ENCODE measurements at regions not wholly inside any gene's neighbourhood (a gene's known extent, or its start where the extent isn't known, plus 50 kb on each side); places are given as distances from the start of the nearest gene placed in this dataset.

DNA sequence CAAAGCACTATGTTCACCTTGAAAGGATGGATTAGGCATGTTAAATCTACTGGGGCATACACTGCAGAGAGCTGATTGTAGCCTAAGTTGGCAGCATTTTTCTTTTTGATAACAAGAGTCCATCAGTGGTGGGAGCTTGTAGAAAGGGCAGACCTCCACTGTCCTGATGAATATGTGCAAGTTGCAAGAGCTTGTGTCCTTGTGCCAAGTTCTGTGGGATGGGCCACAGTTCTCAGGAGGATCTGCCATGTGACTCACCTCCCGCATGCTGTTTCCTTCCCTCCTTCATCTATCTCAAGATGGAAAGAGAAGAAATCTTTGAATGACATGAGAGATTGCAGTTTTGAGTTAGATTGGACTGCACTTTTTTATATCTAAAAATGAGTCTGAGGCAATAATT lies 58.3 kb upstream of the GGTLC1 start:
- Histone ChIP-seq H3K9me3 (no peaks in the 10 kb centered on the region), H3K4me1 (no peaks in the 10 kb centered on the region), H3K4me3 (no peak overlapping the region), H3K27me3 (ENCODE audit: low read depth) (no peaks in the 10 kb centered on the region), H3K27ac (no peak overlapping the region), H3K36me3 (no peaks in the 10 kb centered on the region)
- TF ChIP-seq, protein P1, sequence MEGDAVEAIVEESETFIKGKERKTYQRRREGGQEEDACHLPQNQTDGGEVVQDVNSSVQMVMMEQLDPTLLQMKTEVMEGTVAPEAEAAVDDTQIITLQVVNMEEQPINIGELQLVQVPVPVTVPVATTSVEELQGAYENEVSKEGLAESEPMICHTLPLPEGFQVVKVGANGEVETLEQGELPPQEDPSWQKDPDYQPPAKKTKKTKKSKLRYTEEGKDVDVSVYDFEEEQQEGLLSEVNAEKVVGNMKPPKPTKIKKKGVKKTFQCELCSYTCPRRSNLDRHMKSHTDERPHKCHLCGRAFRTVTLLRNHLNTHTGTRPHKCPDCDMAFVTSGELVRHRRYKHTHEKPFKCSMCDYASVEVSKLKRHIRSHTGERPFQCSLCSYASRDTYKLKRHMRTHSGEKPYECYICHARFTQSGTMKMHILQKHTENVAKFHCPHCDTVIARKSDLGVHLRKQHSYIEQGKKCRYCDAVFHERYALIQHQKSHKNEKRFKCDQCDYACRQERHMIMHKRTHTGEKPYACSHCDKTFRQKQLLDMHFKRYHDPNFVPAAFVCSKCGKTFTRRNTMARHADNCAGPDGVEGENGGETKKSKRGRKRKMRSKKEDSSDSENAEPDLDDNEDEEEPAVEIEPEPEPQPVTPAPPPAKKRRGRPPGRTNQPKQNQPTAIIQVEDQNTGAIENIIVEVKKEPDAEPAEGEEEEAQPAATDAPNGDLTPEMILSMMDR (IDR thresholded peaks at IDR 0.05): no peak
- intact Hi-C loops (cut with DNase I): no loop called here
- DNase-seq (no peak), ATAC-seq (no peak)

DNA sequence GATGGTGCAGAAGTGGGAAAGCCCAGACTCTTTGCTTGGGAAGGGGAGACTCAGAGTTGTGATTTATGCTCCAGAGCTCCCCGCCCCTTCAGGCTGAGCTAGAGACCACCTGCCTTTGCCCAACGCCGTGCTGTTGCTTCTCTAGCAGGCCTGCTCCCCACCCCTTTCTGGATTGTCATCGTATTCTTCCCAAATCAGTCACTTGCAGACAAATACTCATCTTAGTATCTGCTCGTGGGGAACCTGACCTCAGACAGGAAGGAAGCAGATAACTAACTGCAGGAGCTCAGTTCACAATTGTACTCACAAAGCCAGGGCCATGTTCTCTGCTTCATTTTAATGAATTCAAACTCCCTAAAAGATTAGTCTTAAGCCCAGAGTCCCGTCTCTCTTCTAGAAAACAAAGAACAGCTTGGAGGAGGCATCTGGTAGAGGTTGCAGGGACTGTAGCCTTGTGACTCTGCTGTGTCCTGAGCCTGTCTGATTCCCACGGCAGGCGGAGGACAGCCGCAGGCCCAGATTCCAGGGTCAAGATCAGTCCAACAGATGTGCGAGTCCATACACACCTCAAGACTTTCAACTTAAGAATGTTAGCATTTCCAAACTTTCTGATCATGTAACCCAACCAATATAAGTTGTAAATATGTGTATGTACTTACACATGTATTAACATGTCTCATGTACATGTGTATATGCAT lies 57.2 kb upstream of the GGTLC1 start:
- TF ChIP-seq, protein P1 (IDR thresholded peaks at IDR 0.05): no peak
- no peaks in the 10 kb centered on the region for H3K4me1 ChIP-seq
- intact Hi-C loops (cut with DNase I): no loop called here
- no peak for ATAC-seq
- H3K36me3 ChIP-seq: no peaks in the 10 kb centered on the region
- no peak overlapping the region for H3K4me3 ChIP-seq
- no peak for DNase-seq
- no peak overlapping the region for H3K27ac ChIP-seq
- no peaks in the 10 kb centered on the region for H3K27me3 ChIP-seq (ENCODE audit: low read depth)
- no peaks in the 10 kb centered on the region for H3K9me3 ChIP-seq

DNA sequence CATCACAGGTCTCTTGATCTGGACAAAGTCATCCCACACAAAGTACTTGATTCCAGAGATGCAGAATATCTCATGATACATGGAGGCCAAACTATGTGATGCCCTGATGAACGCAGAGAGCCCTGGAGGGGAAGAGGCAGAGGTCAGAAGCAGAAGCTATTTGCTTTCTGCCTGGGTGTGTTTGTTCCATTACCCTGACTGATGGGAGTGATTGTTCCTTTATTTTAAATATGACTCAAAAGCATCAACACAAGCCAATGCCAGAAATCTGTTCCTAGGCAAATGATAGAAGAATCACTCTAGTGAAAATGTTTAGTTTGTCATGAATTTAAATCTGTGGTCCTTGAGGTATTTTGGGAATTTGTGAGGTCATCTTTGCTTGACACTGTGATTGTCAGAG lies 54.7 kb upstream of the GGTLC1 start:
- no peak overlapping the region for H3K4me3 ChIP-seq
- H3K27ac ChIP-seq: no peak overlapping the region
- intact Hi-C loops (cut with DNase I): no loop called here
- DNase-seq (no peak), ATAC-seq (no peak)
- H3K36me3 ChIP-seq: no peaks in the 10 kb centered on the region
- no peaks in the 10 kb centered on the region for H3K27me3 ChIP-seq (ENCODE audit: low read depth)
- TF ChIP-seq, protein P1 (IDR thresholded peaks at IDR 0.05): no peak
- no peaks in the 10 kb centered on the region for H3K4me1 ChIP-seq
- H3K9me3 ChIP-seq: no peaks in the 10 kb centered on the region

DNA sequence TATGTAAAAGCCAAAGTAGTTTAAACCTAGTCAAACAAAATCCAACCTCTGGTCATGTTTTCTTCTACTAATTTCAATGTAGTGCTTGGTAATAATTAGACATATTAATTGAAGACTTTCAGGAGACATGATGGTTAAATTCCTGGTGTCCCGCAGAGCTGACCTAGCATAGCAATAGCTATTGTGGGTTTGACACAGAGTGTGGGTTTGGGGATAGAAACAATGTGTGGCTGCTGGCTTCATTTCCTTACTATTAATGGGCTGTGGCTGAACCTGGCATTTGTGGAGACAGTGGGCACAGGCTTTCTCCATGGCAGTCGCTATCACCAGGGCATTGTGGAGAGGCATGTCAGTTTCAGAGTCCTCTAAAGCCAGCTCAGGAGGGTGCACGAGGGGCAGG lies 54.1 kb upstream of the GGTLC1 start:
- DNase-seq (no peak), ATAC-seq (no peak)
- intact Hi-C loops (cut with DNase I): no loop called here
- Histone ChIP-seq H3K36me3 (no peaks in the 10 kb centered on the region), H3K27ac (no peak overlapping the region), H3K9me3 (no peaks in the 10 kb centered on the region), H3K27me3 (ENCODE audit: low read depth) (no peaks in the 10 kb centered on the region), H3K4me3 (no peak overlapping the region), H3K4me1 (no peaks in the 10 kb centered on the region)
- TF ChIP-seq, protein P1 (IDR thresholded peaks at IDR 0.05): no peak

DNA sequence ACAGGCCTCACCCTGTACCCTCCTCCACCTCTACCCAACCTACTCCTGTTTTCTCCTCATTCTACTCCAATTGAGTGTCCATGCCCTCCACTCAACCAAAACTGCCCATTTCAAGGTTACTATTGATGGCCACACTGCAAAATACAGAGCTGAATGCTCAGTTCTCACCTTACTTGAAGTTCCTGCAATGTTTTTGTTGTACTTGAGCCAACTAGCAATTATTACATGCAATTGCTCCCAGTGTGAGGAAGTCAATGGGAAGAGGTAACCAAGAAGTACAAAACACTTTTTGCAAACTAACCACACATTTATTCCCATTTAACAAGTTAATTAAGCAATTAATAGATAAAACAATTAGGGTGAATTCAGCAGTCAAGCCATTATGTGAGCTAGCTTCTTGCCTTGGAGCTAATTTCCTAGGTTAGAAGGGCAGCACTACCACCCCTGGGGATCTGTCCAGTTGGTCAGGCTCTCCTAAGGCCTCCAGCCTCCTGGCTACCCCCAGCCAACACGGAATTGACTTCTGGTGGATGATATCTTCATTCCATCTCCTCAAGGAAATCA lies 52.4 kb upstream of the GGTLC1 start:
- intact Hi-C loops (cut with DNase I): no loop called here
- TF ChIP-seq, protein P1 (IDR thresholded peaks at IDR 0.05): no peak
- Histone ChIP-seq H3K27me3 (ENCODE audit: low read depth) (no peaks in the 10 kb centered on the region), H3K4me1 (no peaks in the 10 kb centered on the region), H3K9me3 (no peaks in the 10 kb centered on the region), H3K27ac (no peak overlapping the region), H3K4me3 (no peak overlapping the region), H3K36me3 (no peaks in the 10 kb centered on the region)
- no peak for DNase-seq
- no peak for ATAC-seq
